Ovary (tissue), 3 donors: ENCODE measurements at regions not wholly inside any gene's neighbourhood (a gene's known extent, or its start where the extent isn't known, plus 50 kb on each side); places are given as distances from the start of the nearest gene placed in this dataset.

Experiments
- EP300 ChIP-seq: sonication (generic); formaldehyde crosslinking; IDR thresholded peaks from one replicate; pipeline ENCODE4 v1.6.1; 2017; ENCODE audit warnings: antibody characterized with exemption
- POLR2A ChIP-seq: fragments of 450-650 bp; IDR thresholded peaks from one replicate; pipeline ENCODE4 v1.6.1; 2017; ENCODE audit warnings: antibody characterized with exemption, mild to moderate bottlenecking, moderate library complexity
- TF ChIP-seq, protein P1 (sequence below), 3 donors: fragments of 450-650 bp in 2 of 3; fragments of 200-600 bp in 1 of 3; IDR thresholded peaks; one replicate each; pipeline versions ENCODE4 v1.5.1 to v1.8.0; 2016 to 2022; ENCODE audit warnings: antibody characterized with exemption in 3 of 3, mild to moderate bottlenecking in 1 of 3
- donor health status: DM: no; HTN: no; CAD: no.

DNA sequence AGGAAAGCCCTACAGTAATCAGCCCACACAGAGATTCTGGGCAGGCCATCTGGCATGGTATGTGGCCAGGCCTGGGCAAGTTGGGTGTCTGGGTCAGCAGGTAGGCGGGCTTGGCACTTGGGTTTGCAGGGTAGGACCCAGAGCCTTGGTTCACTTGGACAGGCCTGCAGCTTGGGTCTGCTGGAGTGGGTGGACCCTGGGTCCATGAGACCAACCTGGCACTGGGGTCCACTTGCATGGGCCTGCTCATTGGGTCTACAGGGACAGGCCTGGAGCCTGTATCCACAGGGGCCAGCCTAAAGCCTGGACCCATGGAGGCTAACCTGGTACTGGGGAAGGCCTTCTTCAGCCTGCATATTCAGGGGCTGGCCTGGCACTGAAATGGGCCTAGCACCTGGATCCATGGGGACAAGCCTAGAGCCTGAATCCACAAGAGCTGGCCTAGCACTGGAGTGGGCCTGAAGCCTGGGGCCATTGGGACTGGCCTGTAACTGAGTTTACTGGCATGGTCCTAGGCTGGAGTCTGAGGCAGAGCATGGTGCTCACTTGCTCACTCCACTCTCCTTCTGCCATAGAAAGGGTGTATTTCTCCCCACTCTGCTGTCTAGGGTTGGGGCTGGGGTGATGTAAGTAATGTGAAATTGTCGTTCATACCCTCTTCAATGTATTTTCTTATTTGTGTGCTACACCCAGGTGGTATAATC is 315.0 kb downstream of the AHR start:
- TF ChIP-seq, protein P1, sequence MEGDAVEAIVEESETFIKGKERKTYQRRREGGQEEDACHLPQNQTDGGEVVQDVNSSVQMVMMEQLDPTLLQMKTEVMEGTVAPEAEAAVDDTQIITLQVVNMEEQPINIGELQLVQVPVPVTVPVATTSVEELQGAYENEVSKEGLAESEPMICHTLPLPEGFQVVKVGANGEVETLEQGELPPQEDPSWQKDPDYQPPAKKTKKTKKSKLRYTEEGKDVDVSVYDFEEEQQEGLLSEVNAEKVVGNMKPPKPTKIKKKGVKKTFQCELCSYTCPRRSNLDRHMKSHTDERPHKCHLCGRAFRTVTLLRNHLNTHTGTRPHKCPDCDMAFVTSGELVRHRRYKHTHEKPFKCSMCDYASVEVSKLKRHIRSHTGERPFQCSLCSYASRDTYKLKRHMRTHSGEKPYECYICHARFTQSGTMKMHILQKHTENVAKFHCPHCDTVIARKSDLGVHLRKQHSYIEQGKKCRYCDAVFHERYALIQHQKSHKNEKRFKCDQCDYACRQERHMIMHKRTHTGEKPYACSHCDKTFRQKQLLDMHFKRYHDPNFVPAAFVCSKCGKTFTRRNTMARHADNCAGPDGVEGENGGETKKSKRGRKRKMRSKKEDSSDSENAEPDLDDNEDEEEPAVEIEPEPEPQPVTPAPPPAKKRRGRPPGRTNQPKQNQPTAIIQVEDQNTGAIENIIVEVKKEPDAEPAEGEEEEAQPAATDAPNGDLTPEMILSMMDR (IDR thresholded peaks at IDR 0.05) = no peak
- no peak for TF ChIP-seq POLR2A
- TF ChIP-seq EP300 = no peak
